Thyroid gland (tissue), 4 donors: ENCODE measurements at regions not wholly inside any gene's neighbourhood (a gene's known extent, or its start where the extent isn't known, plus 50 kb on each side); places are given as distances from the start of the nearest gene placed in this dataset.
"Not testable (repeated sequence)": the region's sequence is repeated elsewhere in the genome, so short reads cannot be mapped to it uniquely, and the experiment has no call there.

Experiments used
- DNase-seq, 2 donors: peaks; one replicate each; pipeline ENCODE4 v3.0.0-alpha.2; 2019
- H3K27ac ChIP-seq, 3 donors: fragments of 200-600 bp; sonication (generic); 1 replicate in 2 of 3; 2 replicates in 1 of 3; pipeline ENCODE4 v1.5.1; 2016 to 2019; ENCODE audit warnings: mild to moderate bottlenecking in 1 of 3, moderate library complexity in 1 of 3
- H3K27me3 ChIP-seq: fragments of 200-600 bp; sonication (generic); one replicate; pipeline ENCODE4 v1.5.1; 2019
- H3K36me3 ChIP-seq, 2 donors: fragments of 200-600 bp; sonication (generic); one replicate each; pipeline ENCODE4 v1.5.1; 2016 to 2019
- H3K4me1 ChIP-seq, 2 donors: fragments of 200-600 bp; sonication (generic); one replicate each; pipeline ENCODE4 v1.5.1; 2017 to 2019
- H3K4me3 ChIP-seq, 3 donors: fragments of 200-600 bp; sonication (generic); replicated peaks in 1 of 3; 1 replicate in 2 of 3; 2 replicates in 1 of 3; pipeline ENCODE4 v1.5.1; 2016; ENCODE audit warnings: mild to moderate bottlenecking in 1 of 3
- H3K9me3 ChIP-seq: fragments of 200-600 bp; sonication (generic); one replicate; pipeline ENCODE4 v1.5.1; 2017
- POLR2A ChIP-seq, 2 donors: fragments of 450-650 bp; IDR thresholded peaks; one replicate each; pipeline ENCODE4 v1.6.1; 2017; ENCODE audit warnings: antibody characterized with exemption in 2 of 2, mild to moderate bottlenecking in 2 of 2, moderate library complexity in 1 of 2
- WGBS, 2 donors: methylation state at CpG; one replicate each; pipeline ENCODE4 v1.1.5; 2017; 5-methylcytosine and 5-hydroxymethylcytosine counted together
- intact Hi-C: fragments of 100-400 bp; cut with DNase I; formaldehyde crosslinking; loops from one replicate; pipeline ENCODE4 v1.15.1; 2023
- TF ChIP-seq, protein P1 (sequence below), 6 experiments: fragments of 200-600 bp in 3 of 6; fragments of 450-650 bp in 3 of 6; sonication (generic) in 3 of 6; IDR thresholded peaks; one replicate each; pipeline ENCODE4 v1.5.1; 2016 to 2019; ENCODE audit warnings: antibody characterized with exemption in 6 of 6, mild to moderate bottlenecking in 2 of 6, inconsistent platforms in 1 of 6, moderate library complexity in 1 of 6

GRCh38 chr6:170221753-170222400 lies 69.0 kb downstream of the DLL1 start:
- intact Hi-C loops, result no loop called here
- Histone ChIP-seq H3K4me1 (no peaks in the 10 kb centered on the region), H3K27ac (no peak overlapping the region), H3K4me3 (no peak overlapping the region), H3K36me3 (no peaks in the 10 kb centered on the region), H3K27me3 (no peaks in the 10 kb centered on the region), H3K9me3 (no peaks in the 10 kb centered on the region)
- 82 to 84% methylated on average over 28 to 29 of the region's 29 CpGs for WGBS, 2 donors
- TF ChIP-seq POLR2A (IDR thresholded peaks at IDR 0.05), result no peak
- TF ChIP-seq, protein P1, sequence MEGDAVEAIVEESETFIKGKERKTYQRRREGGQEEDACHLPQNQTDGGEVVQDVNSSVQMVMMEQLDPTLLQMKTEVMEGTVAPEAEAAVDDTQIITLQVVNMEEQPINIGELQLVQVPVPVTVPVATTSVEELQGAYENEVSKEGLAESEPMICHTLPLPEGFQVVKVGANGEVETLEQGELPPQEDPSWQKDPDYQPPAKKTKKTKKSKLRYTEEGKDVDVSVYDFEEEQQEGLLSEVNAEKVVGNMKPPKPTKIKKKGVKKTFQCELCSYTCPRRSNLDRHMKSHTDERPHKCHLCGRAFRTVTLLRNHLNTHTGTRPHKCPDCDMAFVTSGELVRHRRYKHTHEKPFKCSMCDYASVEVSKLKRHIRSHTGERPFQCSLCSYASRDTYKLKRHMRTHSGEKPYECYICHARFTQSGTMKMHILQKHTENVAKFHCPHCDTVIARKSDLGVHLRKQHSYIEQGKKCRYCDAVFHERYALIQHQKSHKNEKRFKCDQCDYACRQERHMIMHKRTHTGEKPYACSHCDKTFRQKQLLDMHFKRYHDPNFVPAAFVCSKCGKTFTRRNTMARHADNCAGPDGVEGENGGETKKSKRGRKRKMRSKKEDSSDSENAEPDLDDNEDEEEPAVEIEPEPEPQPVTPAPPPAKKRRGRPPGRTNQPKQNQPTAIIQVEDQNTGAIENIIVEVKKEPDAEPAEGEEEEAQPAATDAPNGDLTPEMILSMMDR (IDR thresholded peaks at IDR 0.05), result no peak
- no peak for DNase-seq

DNA sequence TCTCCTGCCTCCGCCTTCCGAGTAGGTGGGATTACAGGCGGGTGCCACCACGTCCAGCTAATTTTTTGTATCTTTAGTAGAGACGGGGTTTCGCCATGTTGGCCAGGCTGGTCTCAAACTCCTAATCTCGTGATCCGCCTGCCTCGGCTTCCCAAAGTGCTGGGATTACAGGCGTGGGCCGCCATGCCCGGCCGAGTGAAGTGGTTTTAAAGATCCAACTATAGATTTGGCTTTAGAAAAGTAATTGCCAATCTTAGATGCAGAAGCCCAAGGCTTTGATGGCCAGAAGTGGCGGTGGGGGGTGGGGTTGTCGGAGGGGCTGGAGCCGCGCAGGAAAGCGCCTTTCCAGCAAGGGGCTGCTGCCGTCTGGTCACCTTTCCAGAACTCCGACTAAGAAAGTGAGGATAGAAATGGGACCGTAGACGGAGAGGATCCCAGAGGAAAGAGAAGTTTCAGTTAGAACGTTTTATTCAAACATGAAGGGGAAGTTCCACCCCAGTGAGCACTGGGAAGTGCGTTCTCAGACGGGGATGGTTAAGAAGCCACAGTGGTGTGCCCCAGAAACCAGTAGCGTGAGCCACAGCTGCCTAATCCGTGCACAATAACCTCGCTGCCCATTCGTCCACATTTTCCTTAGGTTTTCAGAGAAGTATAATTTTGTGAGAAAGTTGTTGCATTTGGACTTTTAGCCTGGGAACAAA lies 69.7 kb downstream of the DLL1 start:
- H3K4me3 ChIP-seq, result no peak overlapping the region
- TF ChIP-seq, protein P1 (IDR thresholded peaks at IDR 0.05), result no peak
- no peak for TF ChIP-seq POLR2A (IDR thresholded peaks at IDR 0.05)
- DNase-seq, result no peak
- no peaks in the 10 kb centered on the region for H3K36me3 ChIP-seq
- WGBS, 2 donors, result 68 to 74% methylated on average over 29 of the region's 29 CpGs
- no peaks in the 10 kb centered on the region for H3K9me3 ChIP-seq
- intact Hi-C loops, result no loop called here
- no peaks in the 10 kb centered on the region for H3K4me1 ChIP-seq
- H3K27me3 ChIP-seq, result no peaks in the 10 kb centered on the region
- no peak overlapping the region for H3K27ac ChIP-seq

- H3K27ac ChIP-seq, intact Hi-C loops, H3K9me3 ChIP-seq, H3K36me3 ChIP-seq, H3K4me3 ChIP-seq, H3K27me3 ChIP-seq, H3K4me1 ChIP-seq, DNase-seq: not testable (repeated sequence)
- WGBS, 2 donors, result 93 to 94% methylated on average over 18 to 19 of the region's 19 CpGs
Observed at GRCh38 chr6:170213637-170214018, 77.2 kb downstream of the DLL1 start.

- intact Hi-C loops, result no loop called here
- no peaks in the 10 kb centered on the region for H3K4me1 ChIP-seq
- no peaks in the 10 kb centered on the region for H3K36me3 ChIP-seq
- WGBS, 2 donors, result 91 to 94% methylated on average over 34 to 40 of the region's 40 CpGs
- H3K9me3 ChIP-seq, result no peaks in the 10 kb centered on the region
- no peak overlapping the region for H3K27ac ChIP-seq
- no peaks in the 10 kb centered on the region for H3K27me3 ChIP-seq
- H3K4me3 ChIP-seq, result no peak overlapping the region
- no peak for DNase-seq
- TF ChIP-seq, protein P1 (IDR thresholded peaks at IDR 0.05), result no peak
- TF ChIP-seq POLR2A (IDR thresholded peaks at IDR 0.05), result no peak
Observed at GRCh38 chr6:170212956-170213636, 77.8 kb downstream of the DLL1 start.

DNA sequence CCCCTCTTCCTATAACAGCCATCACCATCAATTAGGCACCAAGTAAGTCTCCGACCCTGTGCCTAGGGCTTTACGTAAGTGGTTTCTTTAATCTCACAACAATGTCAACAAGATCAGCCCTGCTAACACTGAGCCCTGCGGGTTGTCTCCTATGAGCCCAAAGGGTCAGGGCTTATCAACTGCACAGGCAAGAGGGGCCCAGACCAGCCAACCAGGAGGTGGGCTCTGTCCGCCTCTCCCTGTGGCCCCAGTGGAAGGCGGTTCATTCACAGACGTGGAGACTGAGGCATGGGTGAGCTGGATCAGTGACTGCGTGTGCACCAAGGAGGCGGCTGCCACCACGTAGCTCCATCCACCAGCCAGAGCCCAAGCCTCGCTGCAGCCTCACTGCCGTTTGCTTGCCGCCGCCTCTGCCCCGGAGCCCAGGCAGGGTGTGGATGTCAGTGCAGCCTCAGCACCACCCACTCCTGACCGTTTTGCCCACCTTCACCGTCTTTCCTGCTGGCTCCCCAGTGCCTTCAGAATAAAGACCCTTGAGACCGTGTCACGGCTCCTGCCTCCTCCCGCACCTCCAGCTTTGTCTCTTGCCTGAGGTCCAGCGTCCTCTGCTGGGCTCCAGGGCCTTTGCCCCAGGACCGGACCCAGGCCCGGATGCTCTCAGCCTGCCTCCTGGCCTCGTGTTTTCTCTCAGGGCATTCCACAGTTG lies 78.7 kb downstream of the DLL1 start:
- no peak for DNase-seq
- Histone ChIP-seq H3K9me3 (no peaks in the 10 kb centered on the region), H3K4me3 (no peak overlapping the region), H3K27ac (no peak overlapping the region), H3K36me3 (no peaks in the 10 kb centered on the region), H3K27me3 (no peaks in the 10 kb centered on the region), H3K4me1 (no peaks in the 10 kb centered on the region)
- intact Hi-C loops, result no loop called here
- WGBS, 2 donors, result 67 to 77% methylated on average over 18 to 21 of the region's 23 CpGs
- TF ChIP-seq POLR2A (IDR thresholded peaks at IDR 0.05), result no peak
- TF ChIP-seq, protein P1 (IDR thresholded peaks at IDR 0.05), result no peak
